ENCODE measurements at regions not wholly inside any gene's neighbourhood (a gene's known extent, or its start where the extent isn't known, plus 50 kb on each side); places are given as distances from the start of the nearest gene placed in this dataset.

GRCh38 chr12:65532162-65532561, 253.7 kb downstream of the MSRB3 start:
- Histone ChIP-seq H3K4me3 (no peak overlapping the region), H3K27ac (no peak overlapping the region), H3K27me3 (no peaks in the 10 kb centered on the region), H3K36me3 (no peaks in the 10 kb centered on the region), H3K9me3 (peaks cover 5% of the 10 kb centered on the region), H3K4me1 (peaks cover 4% of the 10 kb centered on the region)
- WGBS, result 77% methylated on average over 2 of the region's 2 CpGs
- TF ChIP-seq POLR2A (IDR thresholded peaks at IDR 0.05) (no peak), EP300 (IDR thresholded peaks at IDR 0.05) (no peak), POLR2AphosphoS5 (IDR thresholded peaks at IDR 0.05) (no peak)
- TF ChIP-seq, protein P1, sequence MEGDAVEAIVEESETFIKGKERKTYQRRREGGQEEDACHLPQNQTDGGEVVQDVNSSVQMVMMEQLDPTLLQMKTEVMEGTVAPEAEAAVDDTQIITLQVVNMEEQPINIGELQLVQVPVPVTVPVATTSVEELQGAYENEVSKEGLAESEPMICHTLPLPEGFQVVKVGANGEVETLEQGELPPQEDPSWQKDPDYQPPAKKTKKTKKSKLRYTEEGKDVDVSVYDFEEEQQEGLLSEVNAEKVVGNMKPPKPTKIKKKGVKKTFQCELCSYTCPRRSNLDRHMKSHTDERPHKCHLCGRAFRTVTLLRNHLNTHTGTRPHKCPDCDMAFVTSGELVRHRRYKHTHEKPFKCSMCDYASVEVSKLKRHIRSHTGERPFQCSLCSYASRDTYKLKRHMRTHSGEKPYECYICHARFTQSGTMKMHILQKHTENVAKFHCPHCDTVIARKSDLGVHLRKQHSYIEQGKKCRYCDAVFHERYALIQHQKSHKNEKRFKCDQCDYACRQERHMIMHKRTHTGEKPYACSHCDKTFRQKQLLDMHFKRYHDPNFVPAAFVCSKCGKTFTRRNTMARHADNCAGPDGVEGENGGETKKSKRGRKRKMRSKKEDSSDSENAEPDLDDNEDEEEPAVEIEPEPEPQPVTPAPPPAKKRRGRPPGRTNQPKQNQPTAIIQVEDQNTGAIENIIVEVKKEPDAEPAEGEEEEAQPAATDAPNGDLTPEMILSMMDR (IDR thresholded peaks at IDR 0.05), result no peak
- no peak for DNase-seq (ENCODE audit: low spot score in 2 of 2)

GRCh38 chr12:65532764-65533163, 254.3 kb downstream of the MSRB3 start:
- Histone ChIP-seq H3K4me3 (no peak overlapping the region), H3K27ac (no peak overlapping the region), H3K9me3 (peaks cover 5% of the 10 kb centered on the region), H3K36me3 (no peaks in the 10 kb centered on the region), H3K27me3 (no peaks in the 10 kb centered on the region), H3K4me1 (peaks cover 4% of the 10 kb centered on the region)
- no peak for DNase-seq (ENCODE audit: low spot score in 2 of 2)
- 58% methylated on average over 5 of the region's 5 CpGs for WGBS
- TF ChIP-seq POLR2AphosphoS5 (IDR thresholded peaks at IDR 0.05) (no peak), EP300 (IDR thresholded peaks at IDR 0.05) (no peak), POLR2A (IDR thresholded peaks at IDR 0.05) (no peak)
- TF ChIP-seq, protein P1 (IDR thresholded peaks at IDR 0.05), result no peak

GRCh38 chr12:65533177-65533883, 254.8 kb downstream of the MSRB3 start:
- Histone ChIP-seq H3K27ac (no peak overlapping the region), H3K9me3 (peaks cover under 1% of the 10 kb centered on the region), H3K36me3 (no peaks in the 10 kb centered on the region), H3K27me3 (no peaks in the 10 kb centered on the region), H3K4me1 (peaks cover 4% of the 10 kb centered on the region), H3K4me3 (no peak overlapping the region)
- TF ChIP-seq, protein P1 (IDR thresholded peaks at IDR 0.05), result no peak
- TF ChIP-seq POLR2AphosphoS5 (IDR thresholded peaks at IDR 0.05) (no peak), POLR2A (IDR thresholded peaks at IDR 0.05) (no peak), EP300 (IDR thresholded peaks at IDR 0.05) (no peak)
- no peak for DNase-seq (ENCODE audit: low spot score in 2 of 2)
- 53% methylated on average over 10 of the region's 10 CpGs for WGBS

GRCh38 chr12:65534238-65534841, 255.9 kb downstream of the MSRB3 start:
- Histone ChIP-seq H3K27me3 (no peaks in the 10 kb centered on the region), H3K27ac (no peak overlapping the region), H3K4me3 (no peak overlapping the region), H3K36me3 (no peaks in the 10 kb centered on the region), H3K4me1 (peaks cover 4% of the 10 kb centered on the region), H3K9me3 (peaks cover 3% of the 10 kb centered on the region)
- DNase-seq (ENCODE audit: low spot score in 2 of 2), result no peak
- WGBS, result 78% methylated on average over 8 of the region's 8 CpGs
- TF ChIP-seq POLR2AphosphoS5 (IDR thresholded peaks at IDR 0.05) (no peak), EP300 (IDR thresholded peaks at IDR 0.05) (no peak), POLR2A (IDR thresholded peaks at IDR 0.05) (no peak)
- TF ChIP-seq, protein P1 (IDR thresholded peaks at IDR 0.05), result no peak

- 92% methylated on average over 2 of the region's 2 CpGs for WGBS
- TF ChIP-seq POLR2AphosphoS5 (IDR thresholded peaks at IDR 0.05), result no peak
- TF ChIP-seq, protein P1 (IDR thresholded peaks at IDR 0.05), result no peak
- TF ChIP-seq EP300 (IDR thresholded peaks at IDR 0.05), result no peak
- TF ChIP-seq POLR2A (IDR thresholded peaks at IDR 0.05), result no peak
- no peak for DNase-seq (ENCODE audit: low spot score in 2 of 2)
- Histone ChIP-seq H3K4me1 (peaks cover 4% of the 10 kb centered on the region), H3K36me3 (no peaks in the 10 kb centered on the region), H3K27ac (no peak overlapping the region), H3K9me3 (peaks cover 10% of the 10 kb centered on the region), H3K4me3 (no peak overlapping the region), H3K27me3 (no peaks in the 10 kb centered on the region)
Observed at GRCh38 chr12:65535946-65536345, 257.5 kb downstream of the MSRB3 start.
